Memory B cell (primary cell): ENCODE measurements at regions not wholly inside any gene's neighbourhood (a gene's known extent, or its start where the extent isn't known, plus 50 kb on each side); places are given as distances from the start of the nearest gene placed in this dataset.

Experiments
- ATAC-seq: fragments of 150-1000 bp; cut with Tn5 transposase; 2 replicates; pipeline ENCODE4 v1.10.0; 2021; ENCODE audit warnings: low read depth, mild to moderate bottlenecking, moderate library complexity
- DNase-seq, 2 donors: peaks; one replicate each; pipeline ENCODE4 v3.0.0; 2022; ENCODE audit warnings: low spot score in 2 of 2
- H3K27ac Mint-ChIP-seq: one replicate; pipeline ENCODE4 v1.8.0; 2022; ENCODE audit warnings: mild to moderate bottlenecking, moderate library complexity, mixed read lengths
- H3K27me3 Mint-ChIP-seq: one replicate; pipeline ENCODE4 v1.8.0; 2022; ENCODE audit warnings: mixed read lengths
- H3K36me3 Mint-ChIP-seq: one replicate; pipeline ENCODE4 v1.8.0; 2022; ENCODE audit warnings: mild to moderate bottlenecking, mixed read lengths
- H3K4me1 Mint-ChIP-seq: one replicate; pipeline ENCODE4 v1.8.0; 2022; ENCODE audit warnings: mixed read lengths
- H3K4me3 Mint-ChIP-seq: one replicate; pipeline ENCODE4 v1.8.0; 2022; ENCODE audit warnings: mild to moderate bottlenecking, moderate library complexity, mixed read lengths
- H3K9me3 Mint-ChIP-seq: one replicate; pipeline ENCODE4 v1.8.0; 2022; ENCODE audit warnings: mixed read lengths

GRCh38 chr3:118683636-118684035 lies 351.0 kb downstream of the IGSF11 start:
- H3K36me3 Mint-ChIP-seq = no peaks in the 10 kb centered on the region
- peaks cover 2% of the 10 kb centered on the region for H3K9me3 Mint-ChIP-seq
- H3K4me1 Mint-ChIP-seq = no peaks in the 10 kb centered on the region
- no peak overlapping the region for H3K27ac Mint-ChIP-seq
- no peak overlapping the region for H3K4me3 Mint-ChIP-seq
- no peak for ATAC-seq
- no peak for DNase-seq
- H3K27me3 Mint-ChIP-seq = no peaks in the 10 kb centered on the region

GRCh38 chr3:118688396-118688884 lies 346.2 kb downstream of the IGSF11 start:
- Mint-ChIP-seq H3K36me3 (no peaks in the 10 kb centered on the region), H3K4me3 (no peak overlapping the region), H3K27me3 (no peaks in the 10 kb centered on the region), H3K9me3 (no peaks in the 10 kb centered on the region), H3K4me1 (no peaks in the 10 kb centered on the region), H3K27ac (no peak overlapping the region)
- ATAC-seq (no peak), DNase-seq (no peak)

- H3K9me3 Mint-ChIP-seq = peaks cover 6% of the 10 kb centered on the region
- H3K4me3 Mint-ChIP-seq = no peak overlapping the region
- no peak for ATAC-seq
- no peaks in the 10 kb centered on the region for H3K4me1 Mint-ChIP-seq
- no peaks in the 10 kb centered on the region for H3K36me3 Mint-ChIP-seq
- no peaks in the 10 kb centered on the region for H3K27me3 Mint-ChIP-seq
- DNase-seq = no peak
- no peak overlapping the region for H3K27ac Mint-ChIP-seq
These were observed 342.2 kb downstream of the IGSF11 start for GRCh38 chr3:118692416-118692815.

- H3K27me3 Mint-ChIP-seq = no peaks in the 10 kb centered on the region
- no peaks in the 10 kb centered on the region for H3K4me1 Mint-ChIP-seq
- ATAC-seq = no peak
- no peak overlapping the region for H3K4me3 Mint-ChIP-seq
- no peak overlapping the region for H3K27ac Mint-ChIP-seq
- H3K36me3 Mint-ChIP-seq = no peaks in the 10 kb centered on the region
- peaks cover 1% of the 10 kb centered on the region for H3K9me3 Mint-ChIP-seq
- DNase-seq = no peak
These were observed 329.0 kb downstream of the IGSF11 start for GRCh38 chr3:118705487-118706219.

GRCh38 chr3:118707991-118708390 lies 326.7 kb downstream of the IGSF11 start:
- Mint-ChIP-seq H3K27ac (no peak overlapping the region), H3K27me3 (no peaks in the 10 kb centered on the region), H3K4me3 (no peak overlapping the region), H3K9me3 (no peaks in the 10 kb centered on the region), H3K36me3 (no peaks in the 10 kb centered on the region), H3K4me1 (no peaks in the 10 kb centered on the region)
- ATAC-seq (no peak), DNase-seq (no peak)

GRCh38 chr3:118710532-118710931 lies 324.1 kb downstream of the IGSF11 start:
- H3K9me3 Mint-ChIP-seq = no peaks in the 10 kb centered on the region
- no peak overlapping the region for H3K4me3 Mint-ChIP-seq
- DNase-seq = no peak
- no peak for ATAC-seq
- no peaks in the 10 kb centered on the region for H3K36me3 Mint-ChIP-seq
- no peaks in the 10 kb centered on the region for H3K4me1 Mint-ChIP-seq
- no peak overlapping the region for H3K27ac Mint-ChIP-seq
- H3K27me3 Mint-ChIP-seq = no peaks in the 10 kb centered on the region

GRCh38 chr3:118713502-118714207 lies 321.0 kb downstream of the IGSF11 start:
- Mint-ChIP-seq H3K27ac (no peak overlapping the region), H3K36me3 (no peaks in the 10 kb centered on the region), H3K4me1 (no peaks in the 10 kb centered on the region), H3K27me3 (no peaks in the 10 kb centered on the region), H3K4me3 (no peak overlapping the region), H3K9me3 (no peaks in the 10 kb centered on the region)
- ATAC-seq (no peak), DNase-seq (no peak)

- no peaks in the 10 kb centered on the region for H3K4me1 Mint-ChIP-seq
- no peaks in the 10 kb centered on the region for H3K36me3 Mint-ChIP-seq
- no peaks in the 10 kb centered on the region for H3K27me3 Mint-ChIP-seq
- ATAC-seq (no peak), DNase-seq (no peak)
- H3K9me3 Mint-ChIP-seq = peaks cover 2% of the 10 kb centered on the region
- H3K4me3 Mint-ChIP-seq = no peak overlapping the region
- no peak overlapping the region for H3K27ac Mint-ChIP-seq
These were observed 319.8 kb downstream of the IGSF11 start for GRCh38 chr3:118714800-118715199.

- ATAC-seq (no peak), DNase-seq (no peak)
- Mint-ChIP-seq H3K27ac (no peak overlapping the region), H3K27me3 (peaks cover 1% of the 10 kb centered on the region), H3K9me3 (no peaks in the 10 kb centered on the region), H3K4me1 (no peaks in the 10 kb centered on the region), H3K4me3 (no peak overlapping the region), H3K36me3 (no peaks in the 10 kb centered on the region)
These were observed 305.1 kb downstream of the IGSF11 start for GRCh38 chr3:118729546-118729945.

- no peaks in the 10 kb centered on the region for H3K27me3 Mint-ChIP-seq
- H3K4me1 Mint-ChIP-seq = no peaks in the 10 kb centered on the region
- no peak overlapping the region for H3K4me3 Mint-ChIP-seq
- no peak for DNase-seq
- peaks cover 3% of the 10 kb centered on the region for H3K9me3 Mint-ChIP-seq
- ATAC-seq = no peak
- no peaks in the 10 kb centered on the region for H3K36me3 Mint-ChIP-seq
- no peak overlapping the region for H3K27ac Mint-ChIP-seq
These were observed 300.0 kb downstream of the IGSF11 start for GRCh38 chr3:118734664-118735063.

GRCh38 chr3:118736107-118736506 lies 298.5 kb downstream of the IGSF11 start:
- H3K9me3 Mint-ChIP-seq = peaks cover 4% of the 10 kb centered on the region
- ATAC-seq (no peak), DNase-seq (no peak)
- H3K36me3 Mint-ChIP-seq = no peaks in the 10 kb centered on the region
- H3K4me1 Mint-ChIP-seq = no peaks in the 10 kb centered on the region
- H3K4me3 Mint-ChIP-seq = no peak overlapping the region
- no peaks in the 10 kb centered on the region for H3K27me3 Mint-ChIP-seq
- H3K27ac Mint-ChIP-seq = no peak overlapping the region

GRCh38 chr3:118740722-118741290 lies 293.8 kb downstream of the IGSF11 start:
- no peak for ATAC-seq
- H3K27me3 Mint-ChIP-seq = no peaks in the 10 kb centered on the region

GRCh38 chr3:118742760-118743159 lies 291.9 kb downstream of the IGSF11 start:
- Mint-ChIP-seq H3K9me3 (peaks cover 10% of the 10 kb centered on the region), H3K4me3 (no peak overlapping the region), H3K36me3 (no peaks in the 10 kb centered on the region), H3K27ac (no peak overlapping the region), H3K4me1 (no peaks in the 10 kb centered on the region), H3K27me3 (no peaks in the 10 kb centered on the region)
- DNase-seq (no peak), ATAC-seq (no peak)

More at GRCh38 chr3:118740722-118741290, 293.8 kb downstream of the IGSF11 start:
- H3K36me3 Mint-ChIP-seq = no peaks in the 10 kb centered on the region
- H3K4me1 Mint-ChIP-seq = no peaks in the 10 kb centered on the region
- no peak for DNase-seq
- H3K4me3 Mint-ChIP-seq = no peak overlapping the region
- no peak overlapping the region for H3K27ac Mint-ChIP-seq
- peaks cover 10% of the 10 kb centered on the region for H3K9me3 Mint-ChIP-seq

GRCh38 chr3:118744186-118744585 lies 290.5 kb downstream of the IGSF11 start:
- H3K27ac Mint-ChIP-seq = no peak overlapping the region
- no peaks in the 10 kb centered on the region for H3K36me3 Mint-ChIP-seq
- no peak overlapping the region for H3K4me3 Mint-ChIP-seq
- peaks cover 10% of the 10 kb centered on the region for H3K9me3 Mint-ChIP-seq
- H3K27me3 Mint-ChIP-seq = peaks cover 2% of the 10 kb centered on the region
- DNase-seq (no peak), ATAC-seq (no peak)
- H3K4me1 Mint-ChIP-seq = no peaks in the 10 kb centered on the region
